ENCODE measurements at regions not wholly inside any gene's neighbourhood (a gene's known extent, or its start where the extent isn't known, plus 50 kb on each side); places are given as distances from the start of the nearest gene placed in this dataset.

- no peaks in the 10 kb centered on the region for H3K9me3 ChIP-seq
- H3K4me3 ChIP-seq = no peak overlapping the region
- DNase-seq = peak in 1 of 3 donors; percentile 21
- TF ChIP-seq CTCF (IDR thresholded peaks at IDR 0.05) (no peak), POLR2A (IDR thresholded peaks at IDR 0.05) (no peak)
- peak overlapping the region in 1 of 4 donors; percentile 15 for H3K27ac ChIP-seq
- H3K36me3 ChIP-seq = no peaks in the 10 kb centered on the region
- H3K4me1 ChIP-seq = no peaks in the 10 kb centered on the region
- H3K27me3 ChIP-seq = no peaks in the 10 kb centered on the region
These were observed 182.1 kb upstream of the ZEB2 start for GRCh38 chr2:144702051-144702450.

- Histone ChIP-seq H3K36me3 (no peaks in the 10 kb centered on the region), H3K27ac (peak overlapping the region in 2 of 4 donors; percentile 32 to 38), H3K27me3 (no peaks in the 10 kb centered on the region), H3K4me1 (no peaks in the 10 kb centered on the region), H3K9me3 (no peaks in the 10 kb centered on the region), H3K4me3 (no peak overlapping the region)
- TF ChIP-seq POLR2A (IDR thresholded peaks at IDR 0.05) = no peak
- TF ChIP-seq CTCF (IDR thresholded peaks at IDR 0.05) = no peak
- no peak for DNase-seq
These were observed 181.3 kb upstream of the ZEB2 start for GRCh38 chr2:144701259-144701658.

GRCh38 chr2:144698156-144698555 lies 178.2 kb upstream of the ZEB2 start:
- Histone ChIP-seq H3K27ac (no peak overlapping the region), H3K9me3 (no peaks in the 10 kb centered on the region), H3K4me3 (no peak overlapping the region), H3K27me3 (no peaks in the 10 kb centered on the region), H3K36me3 (no peaks in the 10 kb centered on the region), H3K4me1 (no peaks in the 10 kb centered on the region)
- no peak for TF ChIP-seq CTCF (IDR thresholded peaks at IDR 0.05)
- TF ChIP-seq POLR2A (IDR thresholded peaks at IDR 0.05) = no peak
- no peak for DNase-seq

GRCh38 chr2:144695657-144696056 lies 175.7 kb upstream of the ZEB2 start:
- no peak for DNase-seq
- TF ChIP-seq POLR2A (IDR thresholded peaks at IDR 0.05) = no peak
- TF ChIP-seq CTCF (IDR thresholded peaks at IDR 0.05) = no peak
- H3K4me3 ChIP-seq = no peak overlapping the region
- no peak overlapping the region for H3K27ac ChIP-seq
- no peaks in the 10 kb centered on the region for H3K4me1 ChIP-seq
- H3K9me3 ChIP-seq = no peaks in the 10 kb centered on the region
- no peaks in the 10 kb centered on the region for H3K27me3 ChIP-seq
- H3K36me3 ChIP-seq = no peaks in the 10 kb centered on the region

- no peak overlapping the region for H3K27ac ChIP-seq
- DNase-seq = no peak
These were observed 174.5 kb upstream of the ZEB2 start for GRCh38 chr2:144694456-144694855.

More at GRCh38 chr2:144694456-144694855, 174.5 kb upstream of the ZEB2 start:
- Histone ChIP-seq H3K27me3 (no peaks in the 10 kb centered on the region), H3K9me3 (no peaks in the 10 kb centered on the region), H3K4me3 (no peak overlapping the region), H3K4me1 (no peaks in the 10 kb centered on the region), H3K36me3 (no peaks in the 10 kb centered on the region)
- no peak for TF ChIP-seq CTCF (IDR thresholded peaks at IDR 0.05)
- TF ChIP-seq POLR2A (IDR thresholded peaks at IDR 0.05) = no peak

Data from Peyer's patch (tissue), 4 donors.